ENCODE measurements at regions not wholly inside any gene's neighbourhood (a gene's known extent, or its start where the extent isn't known, plus 50 kb on each side); places are given as distances from the start of the nearest gene placed in this dataset.
"Not testable (repeated sequence)": the region's sequence is repeated elsewhere in the genome, so short reads cannot be mapped to it uniquely, and the experiment has no call there.

- no peak for DNase-seq
These were observed 102.1 kb upstream of the NECTIN3 start for GRCh38 chr3:110969229-110970211.

GRCh38 chr3:110971010-110971601 is 100.5 kb upstream of the NECTIN3 start:
- DNase-seq: no peak

- no peak for DNase-seq
These were observed 98.2 kb upstream of the NECTIN3 start for GRCh38 chr3:110973263-110973895.

GRCh38 chr3:110974902-110975301 is 96.7 kb upstream of the NECTIN3 start:
- DNase-seq: no peak

- no peak for DNase-seq
These were observed 87.0 kb upstream of the NECTIN3 start for GRCh38 chr3:110984456-110985250.

- no peak for DNase-seq
These were observed 82.2 kb upstream of the NECTIN3 start for GRCh38 chr3:110989446-110989845.

GRCh38 chr3:110995461-110996231 is 76.0 kb upstream of the NECTIN3 start:
- no peak for DNase-seq

GRCh38 chr3:110998766-110999165 is 72.8 kb upstream of the NECTIN3 start:
- DNase-seq: not testable (repeated sequence)

- not testable (repeated sequence) for DNase-seq
These were observed 65.1 kb upstream of the NECTIN3 start for GRCh38 chr3:111006485-111006884.

GRCh38 chr3:111012388-111013248 is 59.0 kb upstream of the NECTIN3 start:
- no peak for DNase-seq

All from NCI-H345 (cell line).